DOHH2 (cell line): ENCODE measurements at regions not wholly inside any gene's neighbourhood (a gene's known extent, or its start where the extent isn't known, plus 50 kb on each side); places are given as distances from the start of the nearest gene placed in this dataset.
"Not testable (repeated sequence)": the region's sequence is repeated elsewhere in the genome, so short reads cannot be mapped to it uniquely, and the experiment has no call there.

Experiments
- H3F3A ChIP-seq: fragments of 200-600 bp; sonication (generic), shearing (Covaris generic); 2 replicates; pipeline ENCODE4 v1.6.0; 2016; ENCODE audit warnings: antibody characterized with exemption, mild to moderate bottlenecking; ENCODE audit not compliant: control insufficient read depth, insufficient read depth
- H3K27ac ChIP-seq: fragments of 200-600 bp; sonication (generic); 2 replicates; pipeline ENCODE4 v1.5.1; 2014; ENCODE audit warnings: low read depth, mild to moderate bottlenecking, low read length, moderate library complexity
- H3K27me3 ChIP-seq: fragments of 200-600 bp; sonication (generic); 2 replicates; pipeline ENCODE4 v1.6.1; 2014; ENCODE audit warnings: mild to moderate bottlenecking, low read length, mixed read lengths; ENCODE audit not compliant: control insufficient read depth
- H3K36me3 ChIP-seq: fragments of 200-600 bp; sonication (generic); 2 replicates; pipeline ENCODE4 v1.6.1; 2014; ENCODE audit warnings: mild to moderate bottlenecking, low read length, moderate library complexity, mixed read lengths; ENCODE audit not compliant: control insufficient read depth
- H3K4me1 ChIP-seq: fragments of 200-600 bp; sonication (generic); 2 replicates; pipeline ENCODE4 v1.6.1; 2014; ENCODE audit warnings: mild to moderate bottlenecking, low read length, mixed read lengths; ENCODE audit not compliant: control insufficient read depth
- H3K4me2 ChIP-seq: fragments of 200-600 bp; sonication (generic); 2 replicates; pipeline ENCODE4 v1.6.0; 2014; ENCODE audit warnings: mild to moderate bottlenecking, low read length, moderate library complexity
- H3K4me3 ChIP-seq: fragments of 200-600 bp; sonication (generic); 2 replicates; pipeline ENCODE4 v1.5.1; 2014; ENCODE audit warnings: mild to moderate bottlenecking, low read length, mixed read lengths
- H3K79me2 ChIP-seq: fragments of 200-600 bp; sonication (generic); 2 replicates; pipeline ENCODE4 v1.6.1; 2014; ENCODE audit warnings: mild to moderate bottlenecking, low read length, mixed read lengths; ENCODE audit not compliant: control insufficient read depth
- H3K9me2 ChIP-seq: fragments of 200-600 bp; sonication (generic); replicated peaks from 2 replicates; pipeline ENCODE4 v1.6.1; 2014; ENCODE audit warnings: mild to moderate bottlenecking, low read length, mixed read lengths; ENCODE audit not compliant: control insufficient read depth
- H3K9me3 ChIP-seq: fragments of 200-600 bp; sonication (generic); 2 replicates; pipeline ENCODE4 v1.6.1; 2014; ENCODE audit warnings: antibody characterized with exemption, low read length, mixed read lengths; ENCODE audit not compliant: control insufficient read depth, insufficient read depth
- H4K20me1 ChIP-seq: fragments of 200-600 bp; sonication (generic); 2 replicates; pipeline ENCODE4 v1.6.0; 2014; ENCODE audit warnings: low read depth, mild to moderate bottlenecking, antibody characterized with exemption, low read length, moderate library complexity; ENCODE audit not compliant: control insufficient read depth, insufficient read depth
- EZH2phosphoT487 ChIP-seq: fragments of 200-600 bp; sonication (generic); IDR thresholded peaks from 2 replicates; pipeline ENCODE4 v1.6.1; 2017; ENCODE audit warnings: borderline replicate concordance, mild to moderate bottlenecking, antibody characterized with exemption, low read length, moderate library complexity, mixed read lengths
- TF ChIP-seq, protein P1 (sequence below): fragments of 200-600 bp; sonication (generic); IDR thresholded peaks from one replicate; pipeline ENCODE4 v1.5.1; 2014; ENCODE audit warnings: antibody characterized with exemption, mild to moderate bottlenecking, low read depth, low read length; ENCODE audit not compliant: poor library complexity, severe bottlenecking

- H3K79me2 ChIP-seq: no peaks in the 10 kb centered on the region
These were observed 125.9 kb downstream of the SUCLA2 start for GRCh38 chr13:47875201-47875600.

DNA sequence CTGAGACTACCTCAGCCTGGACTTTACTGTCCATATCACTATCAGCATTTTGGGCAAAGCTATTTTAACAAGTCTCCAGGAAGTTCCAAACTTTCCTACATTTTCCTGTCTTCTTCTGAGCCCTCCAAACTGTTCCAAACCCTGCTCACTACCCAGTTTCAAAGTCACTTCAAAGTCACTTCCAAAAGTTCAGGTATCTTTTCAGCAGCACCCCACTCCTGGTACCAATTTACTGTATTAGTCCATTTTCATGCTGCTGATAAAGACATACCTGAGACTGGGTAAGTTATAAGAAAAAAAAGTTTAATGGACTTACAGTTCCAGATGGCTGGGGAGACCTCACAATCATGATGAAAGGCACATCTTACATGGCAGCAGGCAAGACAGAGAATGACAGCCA lies 127.1 kb downstream of the SUCLA2 start:
- not testable (repeated sequence) for H3K27me3 ChIP-seq, H3K9me2 ChIP-seq, H3K4me1 ChIP-seq, H4K20me1 ChIP-seq, H3F3A ChIP-seq, H3K36me3 ChIP-seq, H3K4me3 ChIP-seq, H3K79me2 ChIP-seq, H3K4me2 ChIP-seq, H3K27ac ChIP-seq
- peaks cover 15% of the 10 kb centered on the region; the same call in 1 of the 2 replicates for H3K9me3 ChIP-seq

More at GRCh38 chr13:47875201-47875600, 125.9 kb downstream of the SUCLA2 start:
- Histone ChIP-seq H3K27ac (no peak overlapping the region), H3K4me3 (no peak overlapping the region), H3F3A (no peaks in the 10 kb centered on the region), H3K4me1 (no peaks in the 10 kb centered on the region), H3K4me2 (no peak overlapping the region), H3K36me3 (no peaks in the 10 kb centered on the region), H4K20me1 (no peaks in the 10 kb centered on the region), H3K9me2 (no peaks in the 10 kb centered on the region), H3K9me3 (peaks cover 15% of the 10 kb centered on the region; the same call in 1 of the 2 replicates), H3K27me3 (no peaks in the 10 kb centered on the region)
- TF ChIP-seq EZH2phosphoT487: no peak

GRCh38 chr13:47873319-47873718 lies 127.8 kb downstream of the SUCLA2 start:
- H3K27ac ChIP-seq, H4K20me1 ChIP-seq, H3K79me2 ChIP-seq, H3K4me3 ChIP-seq, H3K36me3 ChIP-seq, H3F3A ChIP-seq, H3K9me2 ChIP-seq, H3K4me2 ChIP-seq, H3K27me3 ChIP-seq, H3K4me1 ChIP-seq: not testable (repeated sequence)
- peaks cover 15% of the 10 kb centered on the region; the same call in 1 of the 2 replicates for H3K9me3 ChIP-seq

GRCh38 chr13:47869776-47870175 lies 131.3 kb downstream of the SUCLA2 start:
- Histone ChIP-seq H3K27ac (no peak overlapping the region), H3K4me3 (no peak overlapping the region), H3K79me2 (no peaks in the 10 kb centered on the region), H3K9me3 (peaks cover 15% of the 10 kb centered on the region; the same call in 1 of the 2 replicates), H3K9me2 (no peaks in the 10 kb centered on the region), H3F3A (no peaks in the 10 kb centered on the region), H3K27me3 (no peaks in the 10 kb centered on the region), H3K4me2 (no peak overlapping the region), H3K4me1 (no peaks in the 10 kb centered on the region), H4K20me1 (no peaks in the 10 kb centered on the region), H3K36me3 (no peaks in the 10 kb centered on the region)
- TF ChIP-seq, protein P1, sequence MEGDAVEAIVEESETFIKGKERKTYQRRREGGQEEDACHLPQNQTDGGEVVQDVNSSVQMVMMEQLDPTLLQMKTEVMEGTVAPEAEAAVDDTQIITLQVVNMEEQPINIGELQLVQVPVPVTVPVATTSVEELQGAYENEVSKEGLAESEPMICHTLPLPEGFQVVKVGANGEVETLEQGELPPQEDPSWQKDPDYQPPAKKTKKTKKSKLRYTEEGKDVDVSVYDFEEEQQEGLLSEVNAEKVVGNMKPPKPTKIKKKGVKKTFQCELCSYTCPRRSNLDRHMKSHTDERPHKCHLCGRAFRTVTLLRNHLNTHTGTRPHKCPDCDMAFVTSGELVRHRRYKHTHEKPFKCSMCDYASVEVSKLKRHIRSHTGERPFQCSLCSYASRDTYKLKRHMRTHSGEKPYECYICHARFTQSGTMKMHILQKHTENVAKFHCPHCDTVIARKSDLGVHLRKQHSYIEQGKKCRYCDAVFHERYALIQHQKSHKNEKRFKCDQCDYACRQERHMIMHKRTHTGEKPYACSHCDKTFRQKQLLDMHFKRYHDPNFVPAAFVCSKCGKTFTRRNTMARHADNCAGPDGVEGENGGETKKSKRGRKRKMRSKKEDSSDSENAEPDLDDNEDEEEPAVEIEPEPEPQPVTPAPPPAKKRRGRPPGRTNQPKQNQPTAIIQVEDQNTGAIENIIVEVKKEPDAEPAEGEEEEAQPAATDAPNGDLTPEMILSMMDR: no peak
- TF ChIP-seq EZH2phosphoT487: no peak

- Histone ChIP-seq H3K27me3 (no peaks in the 10 kb centered on the region), H3K79me2 (no peaks in the 10 kb centered on the region), H3K4me1 (no peaks in the 10 kb centered on the region), H3K36me3 (no peaks in the 10 kb centered on the region), H3K4me3 (no peak overlapping the region), H3K27ac (no peak overlapping the region), H3F3A (no peaks in the 10 kb centered on the region), H3K9me3 (no peaks in the 10 kb centered on the region), H4K20me1 (no peaks in the 10 kb centered on the region), H3K4me2 (no peak overlapping the region), H3K9me2 (no peaks in the 10 kb centered on the region)
- TF ChIP-seq, protein P1: no peak
- no peak for TF ChIP-seq EZH2phosphoT487
These were observed 135.2 kb downstream of the SUCLA2 start for GRCh38 chr13:47865883-47866282.
